ENCODE measurements at regions not wholly inside any gene's neighbourhood (a gene's known extent, or its start where the extent isn't known, plus 50 kb on each side); places are given as distances from the start of the nearest gene placed in this dataset.

DNA sequence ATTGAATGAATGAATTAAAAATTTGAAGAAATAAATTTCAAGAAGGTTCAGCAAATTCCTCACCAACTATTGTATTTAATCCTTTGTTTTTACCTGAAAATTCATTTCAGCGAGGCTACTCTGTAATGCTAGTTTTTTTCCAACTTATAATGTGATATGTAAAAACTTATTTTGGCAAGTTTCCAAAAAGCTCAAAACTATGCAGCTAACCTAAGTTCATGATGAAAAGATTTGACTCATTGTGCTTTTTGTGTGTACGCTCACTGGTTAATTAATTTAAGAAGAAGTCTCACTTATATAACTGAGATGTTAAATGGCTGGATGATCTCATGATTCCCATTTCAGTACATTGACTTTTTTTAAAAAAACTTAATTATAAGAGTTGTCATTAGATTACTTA, 196.0 kb upstream of the SAMSN1 start:
- TF ChIP-seq BACH1 (tag; IDR thresholded peaks at IDR 0.05) (no peak), SREBF2 (CRISPR knock-in tag; IDR thresholded peaks at IDR 0.05) (no peak), ZNF140 (CRISPR knock-in tag; IDR thresholded peaks at IDR 0.05) (no peak), EP300 (IDR thresholded peaks at IDR 0.05; ENCODE audit: low read length) (no peak), GTF2F1 (IDR thresholded peaks at IDR 0.05; ENCODE audit: low read depth, low read length) (no peak), TCF7L2 (IDR thresholded peaks at IDR 0.05; ENCODE audit: low read depth, low read length) (no peak), CEBPB (tag; IDR thresholded peaks at IDR 0.05) (no peak), BRCA1 (IDR thresholded peaks at IDR 0.05) (no peak), BRCA1 (CRISPR knock-in tag; IDR thresholded peaks at IDR 0.05) (no peak), EGR1 (conservative IDR thresholded peaks at IDR 0.05) (no peak), POLR2AphosphoS5 (IDR thresholded peaks at IDR 0.05; ENCODE audit: control insufficient read depth, insufficient read depth, low read depth, low read length) (no peak), MCM3 (IDR thresholded peaks at IDR 0.05) (no peak)
- TF ChIP-seq, protein P1, sequence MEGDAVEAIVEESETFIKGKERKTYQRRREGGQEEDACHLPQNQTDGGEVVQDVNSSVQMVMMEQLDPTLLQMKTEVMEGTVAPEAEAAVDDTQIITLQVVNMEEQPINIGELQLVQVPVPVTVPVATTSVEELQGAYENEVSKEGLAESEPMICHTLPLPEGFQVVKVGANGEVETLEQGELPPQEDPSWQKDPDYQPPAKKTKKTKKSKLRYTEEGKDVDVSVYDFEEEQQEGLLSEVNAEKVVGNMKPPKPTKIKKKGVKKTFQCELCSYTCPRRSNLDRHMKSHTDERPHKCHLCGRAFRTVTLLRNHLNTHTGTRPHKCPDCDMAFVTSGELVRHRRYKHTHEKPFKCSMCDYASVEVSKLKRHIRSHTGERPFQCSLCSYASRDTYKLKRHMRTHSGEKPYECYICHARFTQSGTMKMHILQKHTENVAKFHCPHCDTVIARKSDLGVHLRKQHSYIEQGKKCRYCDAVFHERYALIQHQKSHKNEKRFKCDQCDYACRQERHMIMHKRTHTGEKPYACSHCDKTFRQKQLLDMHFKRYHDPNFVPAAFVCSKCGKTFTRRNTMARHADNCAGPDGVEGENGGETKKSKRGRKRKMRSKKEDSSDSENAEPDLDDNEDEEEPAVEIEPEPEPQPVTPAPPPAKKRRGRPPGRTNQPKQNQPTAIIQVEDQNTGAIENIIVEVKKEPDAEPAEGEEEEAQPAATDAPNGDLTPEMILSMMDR (IDR thresholded peaks at IDR 0.05 in 2 of 3, conservative IDR thresholded peaks at IDR 0.05 in 1 of 3; ENCODE audit: insufficient read depth in 2 of 3, low read depth in 1 of 3, low read length in 3 of 3) = no peak
- TF ChIP-seq, protein P2, sequence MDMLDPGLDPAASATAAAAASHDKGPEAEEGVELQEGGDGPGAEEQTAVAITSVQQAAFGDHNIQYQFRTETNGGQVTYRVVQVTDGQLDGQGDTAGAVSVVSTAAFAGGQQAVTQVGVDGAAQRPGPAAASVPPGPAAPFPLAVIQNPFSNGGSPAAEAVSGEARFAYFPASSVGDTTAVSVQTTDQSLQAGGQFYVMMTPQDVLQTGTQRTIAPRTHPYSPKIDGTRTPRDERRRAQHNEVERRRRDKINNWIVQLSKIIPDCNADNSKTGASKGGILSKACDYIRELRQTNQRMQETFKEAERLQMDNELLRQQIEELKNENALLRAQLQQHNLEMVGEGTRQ (CRISPR knock-in tag; IDR thresholded peaks at IDR 0.05) = no peak
- TF ChIP-seq, protein P3, sequence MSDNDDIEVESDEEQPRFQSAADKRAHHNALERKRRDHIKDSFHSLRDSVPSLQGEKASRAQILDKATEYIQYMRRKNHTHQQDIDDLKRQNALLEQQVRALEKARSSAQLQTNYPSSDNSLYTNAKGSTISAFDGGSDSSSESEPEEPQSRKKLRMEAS (CRISPR knock-in tag; IDR thresholded peaks at IDR 0.05) = no peak

All from K562 (cell line).